SK-N-SH (cell line): ENCODE measurements at regions not wholly inside any gene's neighbourhood (a gene's known extent, or its start where the extent isn't known, plus 50 kb on each side); places are given as distances from the start of the nearest gene placed in this dataset.

Source experiments
- CTCF ChIA-PET: fragments of 300-600, 350-600 bp; formaldehyde crosslinking; extraction: SDS; loops from one replicate; lab custom pipeline; 2021; lab: Yijun Ruan, JAX
- POLR2A ChIA-PET: fragments of 350-600 bp; sonication (Branson Sonifier 250); formaldehyde crosslinking; extraction: SDS; loops from one replicate; lab custom pipeline; 2020; ENCODE audit warnings: antibody characterized with exemption, inconsistent platforms; lab: Yijun Ruan, JAX
- DNase-seq: peaks from one replicate; pipeline ENCODE4 v3.0.0; 2012
- H2AFZ ChIP-seq: fragments of 200-600 bp; sonication (generic); 2 replicates; pipeline ENCODE4 v1.8.1; 2016; ENCODE audit warnings: antibody characterized with exemption, mild to moderate bottlenecking, low read depth
- H3F3A ChIP-seq: fragments of 200-600 bp; sonication (generic); replicated peaks from 2 replicates; pipeline ENCODE3; 2016; ENCODE audit warnings: antibody characterized with exemption, mild to moderate bottlenecking; ENCODE audit not compliant: insufficient read depth
- H3K27ac ChIP-seq, 2 experiments: fragments of 200-500 bp in 1 of 2; fragments of 200-600 bp in 1 of 2; sonication (Bioruptor generic) in 1 of 2; sonication (generic), shearing (Covaris generic) in 1 of 2; 2 replicates each; pipeline versions ENCODE4 v1.5.1 to v1.6.1; 2014 to 2016; ENCODE audit warnings: low read depth in 2 of 2, inconsistent platforms in 1 of 2, low read length in 1 of 2, mild to moderate bottlenecking in 1 of 2, mixed read lengths in 1 of 2
- H3K27me3 ChIP-seq: fragments of 200-600 bp; sonication (generic), shearing (Covaris generic); 2 replicates; pipeline ENCODE4 v1.6.1; 2016; ENCODE audit warnings: mixed run types; ENCODE audit not compliant: insufficient read depth
- H3K36me3 ChIP-seq, 2 experiments: fragments of 200-500 bp in 1 of 2; fragments of 200-600 bp in 1 of 2; sonication (Bioruptor generic) in 1 of 2; sonication (generic) in 1 of 2; replicated peaks in 1 of 2; 2 replicates each; pipeline versions ENCODE3 to v1.5.1; 2014 to 2016; ENCODE audit warnings: low read length in 1 of 2, mild to moderate bottlenecking in 1 of 2; ENCODE audit not compliant: insufficient read depth in 2 of 2, control insufficient read depth in 1 of 2
- H3K4me1 ChIP-seq, 2 experiments: fragments of 200-500 bp in 1 of 2; fragments of 200-600 bp in 1 of 2; sonication (Bioruptor generic) in 1 of 2; sonication (generic), shearing (Covaris generic) in 1 of 2; 2 replicates each; pipeline versions ENCODE4 v1.5.1 to v1.6.1; 2014 to 2016; ENCODE audit warnings: low read depth in 1 of 2, low read length in 1 of 2, mixed run types in 1 of 2; ENCODE audit not compliant: insufficient read depth in 2 of 2, control insufficient read depth in 1 of 2
- H3K4me2 ChIP-seq: fragments of 200-600 bp; sonication (generic), shearing (Covaris generic); 2 replicates; pipeline ENCODE4 v1.6.1; 2017; ENCODE audit warnings: mixed run types
- H3K4me3 ChIP-seq, 2 experiments: fragments of 200-500 bp in 1 of 2; fragments of 200-600 bp in 1 of 2; sonication (Bioruptor generic) in 1 of 2; sonication (generic), shearing (Covaris generic) in 1 of 2; 2 replicates each; pipeline versions ENCODE4 v1.5.1 to v1.8.1; 2014 to 2016; ENCODE audit warnings: low read depth in 2 of 2, inconsistent platforms in 1 of 2, low read length in 1 of 2, mild to moderate bottlenecking in 1 of 2, mixed read lengths in 1 of 2, moderate library complexity in 1 of 2
- H3K79me2 ChIP-seq: fragments of 200-600 bp; sonication (generic); 2 replicates; pipeline ENCODE4 v1.8.1; 2017; ENCODE audit warnings: mild to moderate bottlenecking; ENCODE audit not compliant: insufficient read depth
- H3K9ac ChIP-seq: fragments of 200-600 bp; sonication (generic); 2 replicates; pipeline ENCODE4 v1.6.1; 2017; ENCODE audit warnings: mixed run types
- H3K9me2 ChIP-seq: fragments of 200-600 bp; sonication (generic); 2 replicates; pipeline ENCODE4 v1.6.1; 2017; ENCODE audit warnings: mixed run types
- H3K9me3 ChIP-seq: fragments of 200-600 bp; sonication (generic); 2 replicates; pipeline ENCODE4 v1.6.1; 2017; ENCODE audit warnings: mixed run types, mild to moderate bottlenecking, moderate library complexity
- H4K20me1 ChIP-seq: fragments of 200-600 bp; sonication (generic); 2 replicates; pipeline ENCODE4 v1.6.1; 2017; ENCODE audit warnings: mild to moderate bottlenecking, mixed run types; ENCODE audit not compliant: insufficient read depth
- CHD2 ChIP-seq: fragments of 150-350 bp; IDR thresholded peaks from 2 replicates; pipeline ENCODE4 v1.6.1; 2018; ENCODE audit warnings: low read length; ENCODE audit not compliant: partially characterized antibody
- ELF1 ChIP-seq: IDR thresholded peaks from 2 replicates; pipeline ENCODE4 v1.4.0; 2012
- FOSL2 ChIP-seq: IDR thresholded peaks from 2 replicates; pipeline ENCODE4 v1.4.0; 2012; ENCODE audit warnings: low read depth, mild to moderate bottlenecking, moderate library complexity, borderline replicate concordance
- MXI1 ChIP-seq: IDR thresholded peaks from 2 replicates; pipeline ENCODE4 v1.6.1; 2012; ENCODE audit warnings: mild to moderate bottlenecking, low read depth, low read length, improper control_type of control experiment
- NRF1 ChIP-seq: IDR thresholded peaks from 2 replicates; pipeline ENCODE4 v1.6.1; 2012; ENCODE audit warnings: low read depth, mild to moderate bottlenecking, low read length
- WGBS: methylation state at CpG from one replicate; pipeline ENCODE4 v1.1.6; 2017; ENCODE audit warnings: low lambda C conversion rate; 5-methylcytosine and 5-hydroxymethylcytosine counted together
- TF ChIP-seq, protein P1 (sequence below): fragments of 200-600 bp; sonication (generic); IDR thresholded peaks from 2 replicates; pipeline ENCODE4 v1.6.1; 2017; ENCODE audit warnings: antibody characterized with exemption, mild to moderate bottlenecking, moderate library complexity
- TF ChIP-seq, protein P2 (sequence below): fragments of 150-350 bp; IDR thresholded peaks from 2 replicates; pipeline ENCODE4 v1.6.1; 2016; ENCODE audit warnings: mild to moderate bottlenecking, low read depth, low read length
- TF ChIP-seq, protein P3 (sequence below): IDR thresholded peaks from 2 replicates; pipeline ENCODE4 v1.4.0; 2012; ENCODE audit warnings: low read depth, borderline replicate concordance
- TF ChIP-seq, protein P4 (sequence below): IDR thresholded peaks from 2 replicates; pipeline ENCODE4 v1.6.1; 2012; ENCODE audit warnings: mild to moderate bottlenecking, low read depth, low read length, moderate library complexity
- TF ChIP-seq, protein P5 (sequence below): IDR thresholded peaks from 2 replicates; pipeline ENCODE4; 2012

DNA sequence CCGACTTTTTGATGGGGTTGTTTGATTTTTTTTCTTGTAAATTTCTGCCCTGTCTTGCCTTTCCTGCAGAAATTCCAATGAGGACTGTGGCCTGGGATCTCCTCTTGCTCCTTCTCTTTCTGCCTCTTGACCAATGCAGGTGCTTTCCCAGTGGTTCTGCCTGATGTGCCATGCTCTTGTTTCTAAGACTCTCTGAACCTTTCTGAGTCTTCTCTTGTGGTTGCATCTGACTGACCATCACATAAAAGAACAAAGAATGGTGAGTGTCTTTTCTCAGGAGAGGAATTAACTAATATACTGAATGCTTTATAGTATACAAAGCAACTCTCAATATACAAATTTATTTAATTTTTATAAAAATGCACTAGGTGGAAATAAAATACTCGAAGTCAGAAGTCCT lies 424.6 kb downstream of the TRIB2 start:
- no peaks in the 10 kb centered on the region for H3K9me3 ChIP-seq
- 35% methylated on average over 2 of the region's 2 CpGs for WGBS
- POLR2A ChIA-PET: no interaction called here
- TF ChIP-seq MXI1: no peak
- TF ChIP-seq, protein P1, sequence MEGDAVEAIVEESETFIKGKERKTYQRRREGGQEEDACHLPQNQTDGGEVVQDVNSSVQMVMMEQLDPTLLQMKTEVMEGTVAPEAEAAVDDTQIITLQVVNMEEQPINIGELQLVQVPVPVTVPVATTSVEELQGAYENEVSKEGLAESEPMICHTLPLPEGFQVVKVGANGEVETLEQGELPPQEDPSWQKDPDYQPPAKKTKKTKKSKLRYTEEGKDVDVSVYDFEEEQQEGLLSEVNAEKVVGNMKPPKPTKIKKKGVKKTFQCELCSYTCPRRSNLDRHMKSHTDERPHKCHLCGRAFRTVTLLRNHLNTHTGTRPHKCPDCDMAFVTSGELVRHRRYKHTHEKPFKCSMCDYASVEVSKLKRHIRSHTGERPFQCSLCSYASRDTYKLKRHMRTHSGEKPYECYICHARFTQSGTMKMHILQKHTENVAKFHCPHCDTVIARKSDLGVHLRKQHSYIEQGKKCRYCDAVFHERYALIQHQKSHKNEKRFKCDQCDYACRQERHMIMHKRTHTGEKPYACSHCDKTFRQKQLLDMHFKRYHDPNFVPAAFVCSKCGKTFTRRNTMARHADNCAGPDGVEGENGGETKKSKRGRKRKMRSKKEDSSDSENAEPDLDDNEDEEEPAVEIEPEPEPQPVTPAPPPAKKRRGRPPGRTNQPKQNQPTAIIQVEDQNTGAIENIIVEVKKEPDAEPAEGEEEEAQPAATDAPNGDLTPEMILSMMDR: no peak
- no peak for TF ChIP-seq CHD2
- no peak for TF ChIP-seq FOSL2
- TF ChIP-seq, protein P2, sequence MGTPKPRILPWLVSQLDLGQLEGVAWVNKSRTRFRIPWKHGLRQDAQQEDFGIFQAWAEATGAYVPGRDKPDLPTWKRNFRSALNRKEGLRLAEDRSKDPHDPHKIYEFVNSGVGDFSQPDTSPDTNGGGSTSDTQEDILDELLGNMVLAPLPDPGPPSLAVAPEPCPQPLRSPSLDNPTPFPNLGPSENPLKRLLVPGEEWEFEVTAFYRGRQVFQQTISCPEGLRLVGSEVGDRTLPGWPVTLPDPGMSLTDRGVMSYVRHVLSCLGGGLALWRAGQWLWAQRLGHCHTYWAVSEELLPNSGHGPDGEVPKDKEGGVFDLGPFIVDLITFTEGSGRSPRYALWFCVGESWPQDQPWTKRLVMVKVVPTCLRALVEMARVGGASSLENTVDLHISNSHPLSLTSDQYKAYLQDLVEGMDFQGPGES: no peak
- TF ChIP-seq, protein P3, sequence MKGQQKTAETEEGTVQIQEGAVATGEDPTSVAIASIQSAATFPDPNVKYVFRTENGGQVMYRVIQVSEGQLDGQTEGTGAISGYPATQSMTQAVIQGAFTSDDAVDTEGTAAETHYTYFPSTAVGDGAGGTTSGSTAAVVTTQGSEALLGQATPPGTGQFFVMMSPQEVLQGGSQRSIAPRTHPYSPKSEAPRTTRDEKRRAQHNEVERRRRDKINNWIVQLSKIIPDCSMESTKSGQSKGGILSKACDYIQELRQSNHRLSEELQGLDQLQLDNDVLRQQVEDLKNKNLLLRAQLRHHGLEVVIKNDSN: no peak
- TF ChIP-seq, protein P4, sequence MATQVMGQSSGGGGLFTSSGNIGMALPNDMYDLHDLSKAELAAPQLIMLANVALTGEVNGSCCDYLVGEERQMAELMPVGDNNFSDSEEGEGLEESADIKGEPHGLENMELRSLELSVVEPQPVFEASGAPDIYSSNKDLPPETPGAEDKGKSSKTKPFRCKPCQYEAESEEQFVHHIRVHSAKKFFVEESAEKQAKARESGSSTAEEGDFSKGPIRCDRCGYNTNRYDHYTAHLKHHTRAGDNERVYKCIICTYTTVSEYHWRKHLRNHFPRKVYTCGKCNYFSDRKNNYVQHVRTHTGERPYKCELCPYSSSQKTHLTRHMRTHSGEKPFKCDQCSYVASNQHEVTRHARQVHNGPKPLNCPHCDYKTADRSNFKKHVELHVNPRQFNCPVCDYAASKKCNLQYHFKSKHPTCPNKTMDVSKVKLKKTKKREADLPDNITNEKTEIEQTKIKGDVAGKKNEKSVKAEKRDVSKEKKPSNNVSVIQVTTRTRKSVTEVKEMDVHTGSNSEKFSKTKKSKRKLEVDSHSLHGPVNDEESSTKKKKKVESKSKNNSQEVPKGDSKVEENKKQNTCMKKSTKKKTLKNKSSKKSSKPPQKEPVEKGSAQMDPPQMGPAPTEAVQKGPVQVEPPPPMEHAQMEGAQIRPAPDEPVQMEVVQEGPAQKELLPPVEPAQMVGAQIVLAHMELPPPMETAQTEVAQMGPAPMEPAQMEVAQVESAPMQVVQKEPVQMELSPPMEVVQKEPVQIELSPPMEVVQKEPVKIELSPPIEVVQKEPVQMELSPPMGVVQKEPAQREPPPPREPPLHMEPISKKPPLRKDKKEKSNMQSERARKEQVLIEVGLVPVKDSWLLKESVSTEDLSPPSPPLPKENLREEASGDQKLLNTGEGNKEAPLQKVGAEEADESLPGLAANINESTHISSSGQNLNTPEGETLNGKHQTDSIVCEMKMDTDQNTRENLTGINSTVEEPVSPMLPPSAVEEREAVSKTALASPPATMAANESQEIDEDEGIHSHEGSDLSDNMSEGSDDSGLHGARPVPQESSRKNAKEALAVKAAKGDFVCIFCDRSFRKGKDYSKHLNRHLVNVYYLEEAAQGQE: no peak
- DNase-seq: no peak
- H3K79me2 ChIP-seq: no peaks in the 10 kb centered on the region
- H3K27me3 ChIP-seq: no peaks in the 10 kb centered on the region
- H3K4me2 ChIP-seq: no peak overlapping the region
- no peak overlapping the region for H3K4me3 ChIP-seq
- H3F3A ChIP-seq: no peaks in the 10 kb centered on the region
- H3K9me2 ChIP-seq: no peaks in the 10 kb centered on the region
- H3K36me3 ChIP-seq: no peaks in the 10 kb centered on the region
- H2AFZ ChIP-seq: no peak overlapping the region
- H3K9ac ChIP-seq: no peak overlapping the region
- H3K27ac ChIP-seq: no peak overlapping the region
- H3K4me1 ChIP-seq: no peaks in the 10 kb centered on the region
- CTCF ChIA-PET: no interaction called here
- H4K20me1 ChIP-seq: no peaks in the 10 kb centered on the region

DNA sequence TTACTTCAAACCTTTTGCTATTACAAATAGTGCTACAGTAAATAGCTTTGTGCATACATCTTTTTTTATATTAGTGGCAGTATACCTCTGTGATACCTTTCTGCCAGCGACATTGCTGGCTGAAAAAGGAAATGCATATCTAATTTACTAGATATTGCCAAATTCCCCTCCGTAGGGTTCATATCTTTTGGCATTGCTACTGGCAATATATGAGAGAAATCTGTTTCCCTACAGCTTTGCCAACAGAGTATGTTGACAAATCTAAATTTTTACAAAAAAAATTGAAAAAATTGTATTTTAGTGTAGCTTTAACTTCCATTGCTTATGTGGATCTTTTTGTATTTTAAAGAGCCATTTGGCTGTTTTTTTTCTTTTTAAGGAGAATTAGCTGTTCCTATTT lies 426.7 kb downstream of the TRIB2 start:
- H2AFZ ChIP-seq: no peak overlapping the region
- DNase-seq: no peak
- no peak overlapping the region for H3K27ac ChIP-seq
- no peak overlapping the region for H3K4me3 ChIP-seq
- H3K4me1 ChIP-seq: no peaks in the 10 kb centered on the region
- 35% methylated on average over 2 of the region's 2 CpGs for WGBS
- no peaks in the 10 kb centered on the region for H3K9me3 ChIP-seq
- ChIA-PET CTCF (interaction anchor here (0.8 kb wide), 2 partner anchors 12 to 18 kb away, joined by 3 read pairs; no protein-coding TSS in a partner anchor), POLR2A (no interaction called here)
- no peaks in the 10 kb centered on the region for H3K36me3 ChIP-seq
- H3K9ac ChIP-seq: no peak overlapping the region
- H3K79me2 ChIP-seq: no peaks in the 10 kb centered on the region
- no peaks in the 10 kb centered on the region for H3F3A ChIP-seq
- H3K27me3 ChIP-seq: no peaks in the 10 kb centered on the region
- TF ChIP-seq ELF1: no peak
- no peak for TF ChIP-seq NRF1
- TF ChIP-seq, protein P5, sequence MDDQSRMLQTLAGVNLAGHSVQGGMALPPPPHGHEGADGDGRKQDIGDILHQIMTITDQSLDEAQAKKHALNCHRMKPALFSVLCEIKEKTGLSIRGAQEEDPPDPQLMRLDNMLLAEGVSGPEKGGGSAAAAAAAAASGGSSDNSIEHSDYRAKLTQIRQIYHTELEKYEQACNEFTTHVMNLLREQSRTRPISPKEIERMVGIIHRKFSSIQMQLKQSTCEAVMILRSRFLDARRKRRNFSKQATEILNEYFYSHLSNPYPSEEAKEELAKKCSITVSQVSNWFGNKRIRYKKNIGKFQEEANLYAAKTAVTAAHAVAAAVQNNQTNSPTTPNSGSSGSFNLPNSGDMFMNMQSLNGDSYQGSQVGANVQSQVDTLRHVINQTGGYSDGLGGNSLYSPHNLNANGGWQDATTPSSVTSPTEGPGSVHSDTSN: no peak
- no peak overlapping the region for H3K4me2 ChIP-seq
- H3K9me2 ChIP-seq: no peaks in the 10 kb centered on the region
- H4K20me1 ChIP-seq: no peaks in the 10 kb centered on the region
